ENCODE measurements at regions not wholly inside any gene's neighbourhood (a gene's known extent, or its start where the extent isn't known, plus 50 kb on each side); places are given as distances from the start of the nearest gene placed in this dataset.

DNA sequence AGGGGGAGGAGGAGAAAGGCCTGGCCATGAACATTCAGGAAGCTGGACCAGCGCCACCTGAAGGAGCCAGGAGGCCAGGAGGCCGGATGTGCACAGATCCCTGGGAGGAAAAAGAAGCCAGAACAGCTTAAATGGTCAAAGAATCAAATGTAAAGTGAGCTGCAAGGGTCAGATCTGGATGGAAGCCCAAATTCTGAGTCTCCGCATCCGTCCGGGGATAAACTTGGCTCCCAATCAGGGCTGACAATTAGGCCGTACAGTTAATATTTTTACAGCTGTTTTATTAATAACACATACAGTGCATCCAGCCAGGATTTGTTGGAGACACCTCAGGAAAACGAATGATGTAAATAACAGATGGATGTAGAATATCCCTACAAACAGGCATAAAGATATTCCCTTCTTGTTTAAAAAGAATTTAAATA lies 495.1 kb upstream of the TCF4 start:
- TF ChIP-seq, protein P1, sequence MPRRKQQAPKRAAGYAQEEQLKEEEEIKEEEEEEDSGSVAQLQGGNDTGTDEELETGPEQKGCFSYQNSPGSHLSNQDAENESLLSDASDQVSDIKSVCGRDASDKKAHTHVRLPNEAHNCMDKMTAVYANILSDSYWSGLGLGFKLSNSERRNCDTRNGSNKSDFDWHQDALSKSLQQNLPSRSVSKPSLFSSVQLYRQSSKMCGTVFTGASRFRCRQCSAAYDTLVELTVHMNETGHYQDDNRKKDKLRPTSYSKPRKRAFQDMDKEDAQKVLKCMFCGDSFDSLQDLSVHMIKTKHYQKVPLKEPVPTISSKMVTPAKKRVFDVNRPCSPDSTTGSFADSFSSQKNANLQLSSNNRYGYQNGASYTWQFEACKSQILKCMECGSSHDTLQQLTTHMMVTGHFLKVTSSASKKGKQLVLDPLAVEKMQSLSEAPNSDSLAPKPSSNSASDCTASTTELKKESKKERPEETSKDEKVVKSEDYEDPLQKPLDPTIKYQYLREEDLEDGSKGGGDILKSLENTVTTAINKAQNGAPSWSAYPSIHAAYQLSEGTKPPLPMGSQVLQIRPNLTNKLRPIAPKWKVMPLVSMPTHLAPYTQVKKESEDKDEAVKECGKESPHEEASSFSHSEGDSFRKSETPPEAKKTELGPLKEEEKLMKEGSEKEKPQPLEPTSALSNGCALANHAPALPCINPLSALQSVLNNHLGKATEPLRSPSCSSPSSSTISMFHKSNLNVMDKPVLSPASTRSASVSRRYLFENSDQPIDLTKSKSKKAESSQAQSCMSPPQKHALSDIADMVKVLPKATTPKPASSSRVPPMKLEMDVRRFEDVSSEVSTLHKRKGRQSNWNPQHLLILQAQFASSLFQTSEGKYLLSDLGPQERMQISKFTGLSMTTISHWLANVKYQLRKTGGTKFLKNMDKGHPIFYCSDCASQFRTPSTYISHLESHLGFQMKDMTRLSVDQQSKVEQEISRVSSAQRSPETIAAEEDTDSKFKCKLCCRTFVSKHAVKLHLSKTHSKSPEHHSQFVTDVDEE (CRISPR knock-in tag; IDR thresholded peaks at IDR 0.05) = no peak
- TF ChIP-seq CSDC2 (CRISPR knock-in tag; IDR thresholded peaks at IDR 0.05) = no peak
- TF ChIP-seq ZNF8 (CRISPR knock-in tag; IDR thresholded peaks at IDR 0.05) = no peak
- no peak for TF ChIP-seq BACH2 (CRISPR knock-in tag; IDR thresholded peaks at IDR 0.05; ENCODE audit: borderline replicate concordance)
- TF ChIP-seq, protein P2, sequence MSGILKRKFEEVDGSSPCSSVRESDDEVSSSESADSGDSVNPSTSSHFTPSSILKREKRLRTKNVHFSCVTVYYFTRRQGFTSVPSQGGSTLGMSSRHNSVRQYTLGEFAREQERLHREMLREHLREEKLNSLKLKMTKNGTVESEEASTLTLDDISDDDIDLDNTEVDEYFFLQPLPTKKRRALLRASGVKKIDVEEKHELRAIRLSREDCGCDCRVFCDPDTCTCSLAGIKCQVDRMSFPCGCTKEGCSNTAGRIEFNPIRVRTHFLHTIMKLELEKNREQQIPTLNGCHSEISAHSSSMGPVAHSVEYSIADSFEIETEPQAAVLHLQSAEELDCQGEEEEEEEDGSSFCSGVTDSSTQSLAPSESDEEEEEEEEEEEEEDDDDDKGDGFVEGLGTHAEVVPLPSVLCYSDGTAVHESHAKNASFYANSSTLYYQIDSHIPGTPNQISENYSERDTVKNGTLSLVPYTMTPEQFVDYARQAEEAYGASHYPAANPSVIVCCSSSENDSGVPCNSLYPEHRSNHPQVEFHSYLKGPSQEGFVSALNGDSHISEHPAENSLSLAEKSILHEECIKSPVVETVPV (CRISPR knock-in tag; IDR thresholded peaks at IDR 0.05) = no peak
- no peak for TF ChIP-seq RARB (CRISPR knock-in tag; IDR thresholded peaks at IDR 0.05)
- peak; percentile 96 for ATAC-seq

DNA sequence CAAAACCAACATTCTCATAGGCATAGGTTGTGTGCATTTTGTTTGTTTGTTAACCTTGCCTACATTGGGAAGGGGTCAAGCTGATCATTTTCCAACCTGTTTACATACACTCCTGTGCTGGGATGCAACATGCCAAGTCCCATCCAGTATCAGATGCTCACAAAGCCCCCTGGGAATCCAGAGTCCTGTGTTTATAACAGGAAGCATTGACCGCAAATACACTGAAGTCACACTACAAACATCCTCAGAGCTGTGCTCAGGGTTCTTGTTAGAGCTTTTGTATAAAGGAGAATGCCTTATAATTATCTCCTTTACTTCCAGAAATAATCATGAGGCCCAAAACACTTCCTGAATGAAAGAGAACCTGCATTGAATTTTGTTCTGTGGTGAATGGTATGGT lies 488.7 kb upstream of the TCF4 start:
- no peak for TF ChIP-seq ESRRG (CRISPR knock-in tag; IDR thresholded peaks at IDR 0.05)
- TF ChIP-seq TCF4 (CRISPR knock-in tag; IDR thresholded peaks at IDR 0.05; ENCODE audit: borderline replicate concordance) = no peak
- TF ChIP-seq TOX (CRISPR knock-in tag; IDR thresholded peaks at IDR 0.05; ENCODE audit: borderline replicate concordance) = no peak
- TF ChIP-seq SNAI2 (CRISPR knock-in tag; IDR thresholded peaks at IDR 0.05) = no peak
- TF ChIP-seq ZFP3 (CRISPR knock-in tag; IDR thresholded peaks at IDR 0.05) = no peak
- no peak for TF ChIP-seq RARB (CRISPR knock-in tag; IDR thresholded peaks at IDR 0.05)
- TF ChIP-seq ZC3H10 (CRISPR knock-in tag; IDR thresholded peaks at IDR 0.05) = no peak
- TF ChIP-seq ARNTL (CRISPR knock-in tag; IDR thresholded peaks at IDR 0.05; ENCODE audit: borderline replicate concordance, low read depth) = no peak
- TF ChIP-seq, protein P3, sequence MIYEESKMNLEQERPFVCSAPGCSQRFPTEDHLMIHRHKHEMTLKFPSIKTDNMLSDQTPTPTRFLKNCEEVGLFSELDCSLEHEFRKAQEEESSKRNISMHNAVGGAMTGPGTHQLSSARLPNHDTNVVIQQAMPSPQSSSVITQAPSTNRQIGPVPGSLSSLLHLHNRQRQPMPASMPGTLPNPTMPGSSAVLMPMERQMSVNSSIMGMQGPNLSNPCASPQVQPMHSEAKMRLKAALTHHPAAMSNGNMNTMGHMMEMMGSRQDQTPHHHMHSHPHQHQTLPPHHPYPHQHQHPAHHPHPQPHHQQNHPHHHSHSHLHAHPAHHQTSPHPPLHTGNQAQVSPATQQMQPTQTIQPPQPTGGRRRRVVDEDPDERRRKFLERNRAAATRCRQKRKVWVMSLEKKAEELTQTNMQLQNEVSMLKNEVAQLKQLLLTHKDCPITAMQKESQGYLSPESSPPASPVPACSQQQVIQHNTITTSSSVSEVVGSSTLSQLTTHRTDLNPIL (CRISPR knock-in tag; IDR thresholded peaks at IDR 0.05; ENCODE audit: low read depth) = no peak
- TF ChIP-seq ZNF8 (CRISPR knock-in tag; IDR thresholded peaks at IDR 0.05) = no peak
- TF ChIP-seq GLIS3 (CRISPR knock-in tag; IDR thresholded peaks at IDR 0.05) = no peak
- TF ChIP-seq ISL1 (CRISPR knock-in tag; IDR thresholded peaks at IDR 0.05) = no peak
- no peak for TF ChIP-seq PPARA (CRISPR knock-in tag; IDR thresholded peaks at IDR 0.05; ENCODE audit: borderline replicate concordance)
- no peak for TF ChIP-seq BACH2 (CRISPR knock-in tag; IDR thresholded peaks at IDR 0.05; ENCODE audit: borderline replicate concordance)
- TF ChIP-seq, protein P4, sequence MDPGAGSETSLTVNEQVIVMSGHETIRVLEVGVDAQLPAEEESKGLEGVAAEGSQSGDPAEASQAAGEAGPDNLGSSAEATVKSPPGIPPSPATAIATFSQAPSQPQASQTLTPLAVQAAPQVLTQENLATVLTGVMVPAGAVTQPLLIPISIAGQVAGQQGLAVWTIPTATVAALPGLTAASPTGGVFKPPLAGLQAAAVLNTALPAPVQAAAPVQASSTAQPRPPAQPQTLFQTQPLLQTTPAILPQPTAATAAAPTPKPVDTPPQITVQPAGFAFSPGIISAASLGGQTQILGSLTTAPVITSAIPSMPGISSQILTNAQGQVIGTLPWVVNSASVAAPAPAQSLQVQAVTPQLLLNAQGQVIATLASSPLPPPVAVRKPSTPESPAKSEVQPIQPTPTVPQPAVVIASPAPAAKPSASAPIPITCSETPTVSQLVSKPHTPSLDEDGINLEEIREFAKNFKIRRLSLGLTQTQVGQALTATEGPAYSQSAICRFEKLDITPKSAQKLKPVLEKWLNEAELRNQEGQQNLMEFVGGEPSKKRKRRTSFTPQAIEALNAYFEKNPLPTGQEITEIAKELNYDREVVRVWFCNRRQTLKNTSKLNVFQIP (CRISPR knock-in tag; IDR thresholded peaks at IDR 0.05; ENCODE audit: borderline replicate concordance, low read depth) = no peak
- no peak for TF ChIP-seq ZNF565 (CRISPR knock-in tag; conservative IDR thresholded peaks at IDR 0.05; ENCODE audit: low read depth)
- TF ChIP-seq OSR1 (CRISPR knock-in tag; IDR thresholded peaks at IDR 0.05) = no peak
- TF ChIP-seq, protein P5, sequence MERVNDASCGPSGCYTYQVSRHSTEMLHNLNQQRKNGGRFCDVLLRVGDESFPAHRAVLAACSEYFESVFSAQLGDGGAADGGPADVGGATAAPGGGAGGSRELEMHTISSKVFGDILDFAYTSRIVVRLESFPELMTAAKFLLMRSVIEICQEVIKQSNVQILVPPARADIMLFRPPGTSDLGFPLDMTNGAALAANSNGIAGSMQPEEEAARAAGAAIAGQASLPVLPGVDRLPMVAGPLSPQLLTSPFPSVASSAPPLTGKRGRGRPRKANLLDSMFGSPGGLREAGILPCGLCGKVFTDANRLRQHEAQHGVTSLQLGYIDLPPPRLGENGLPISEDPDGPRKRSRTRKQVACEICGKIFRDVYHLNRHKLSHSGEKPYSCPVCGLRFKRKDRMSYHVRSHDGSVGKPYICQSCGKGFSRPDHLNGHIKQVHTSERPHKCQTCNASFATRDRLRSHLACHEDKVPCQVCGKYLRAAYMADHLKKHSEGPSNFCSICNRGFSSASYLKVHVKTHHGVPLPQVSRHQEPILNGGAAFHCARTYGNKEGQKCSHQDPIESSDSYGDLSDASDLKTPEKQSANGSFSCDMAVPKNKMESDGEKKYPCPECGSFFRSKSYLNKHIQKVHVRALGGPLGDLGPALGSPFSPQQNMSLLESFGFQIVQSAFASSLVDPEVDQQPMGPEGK (CRISPR knock-in tag; IDR thresholded peaks at IDR 0.05; ENCODE audit: borderline replicate concordance) = no peak
- TF ChIP-seq ZNF70 (CRISPR knock-in tag; IDR thresholded peaks at IDR 0.05) = no peak
- ATAC-seq = no peak

DNA sequence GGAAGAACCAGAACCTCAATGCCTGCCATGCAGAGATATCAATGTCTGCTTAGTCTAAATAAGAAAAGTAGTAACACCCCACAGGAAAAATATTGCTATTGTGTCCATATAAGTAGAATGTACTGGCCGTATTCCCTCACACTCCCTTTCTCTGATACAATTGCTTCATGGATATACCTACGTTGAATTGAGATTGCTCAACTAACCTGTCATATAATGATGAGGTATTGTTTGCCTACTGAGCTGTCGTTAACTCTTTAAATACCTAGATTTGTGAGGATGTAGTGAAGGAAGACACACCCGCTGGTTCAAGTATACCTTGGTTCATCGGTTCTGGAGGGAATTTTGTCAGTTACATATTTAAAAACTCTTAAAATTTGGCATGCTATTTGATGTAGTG lies 480.7 kb upstream of the TCF4 start:
- TF ChIP-seq PPARA (CRISPR knock-in tag; IDR thresholded peaks at IDR 0.05; ENCODE audit: borderline replicate concordance) (no peak), GLIS3 (CRISPR knock-in tag; IDR thresholded peaks at IDR 0.05) (no peak), TCF4 (CRISPR knock-in tag; IDR thresholded peaks at IDR 0.05; ENCODE audit: borderline replicate concordance) (no peak), ZNF8 (CRISPR knock-in tag; IDR thresholded peaks at IDR 0.05) (no peak), ARNTL (CRISPR knock-in tag; IDR thresholded peaks at IDR 0.05; ENCODE audit: borderline replicate concordance, low read depth) (no peak), ESRRG (CRISPR knock-in tag; IDR thresholded peaks at IDR 0.05) (no peak), OSR1 (CRISPR knock-in tag; IDR thresholded peaks at IDR 0.05) (no peak), TOX (CRISPR knock-in tag; IDR thresholded peaks at IDR 0.05; ENCODE audit: borderline replicate concordance) (no peak), ZNF70 (CRISPR knock-in tag; IDR thresholded peaks at IDR 0.05) (no peak), RARB (CRISPR knock-in tag; IDR thresholded peaks at IDR 0.05) (no peak), ZFP30 (CRISPR knock-in tag; IDR thresholded peaks at IDR 0.05) (no peak), ZC3H10 (CRISPR knock-in tag; IDR thresholded peaks at IDR 0.05) (no peak)
- TF ChIP-seq, protein P1 (CRISPR knock-in tag; IDR thresholded peaks at IDR 0.05) = no peak
- TF ChIP-seq, protein P3 (CRISPR knock-in tag; IDR thresholded peaks at IDR 0.05; ENCODE audit: low read depth) = no peak
- ATAC-seq = no peak

All from SK-N-SH treated with all-trans-retinoic acid at 6 μM for 48 hours (cell line).